T-helper 1 cell treated with Interleukin-12 subunit alpha and Interleukin-12 subunit beta and Interleukin-4 antibody, amounts not matched to agents 30 ng/mL and 1 ng/mL, for 36 hours (primary cell): ENCODE measurements at regions not wholly inside any gene's neighbourhood (a gene's known extent, or its start where the extent isn't known, plus 50 kb on each side); places are given as distances from the start of the nearest gene placed in this dataset.

ENCODE experiments used
- intact Hi-C: fragments of 100-400 bp; cut with micrococcal nuclease; formaldehyde crosslinking; loops from one replicate; pipeline ENCODE4 v1.15.1; 2024

DNA sequence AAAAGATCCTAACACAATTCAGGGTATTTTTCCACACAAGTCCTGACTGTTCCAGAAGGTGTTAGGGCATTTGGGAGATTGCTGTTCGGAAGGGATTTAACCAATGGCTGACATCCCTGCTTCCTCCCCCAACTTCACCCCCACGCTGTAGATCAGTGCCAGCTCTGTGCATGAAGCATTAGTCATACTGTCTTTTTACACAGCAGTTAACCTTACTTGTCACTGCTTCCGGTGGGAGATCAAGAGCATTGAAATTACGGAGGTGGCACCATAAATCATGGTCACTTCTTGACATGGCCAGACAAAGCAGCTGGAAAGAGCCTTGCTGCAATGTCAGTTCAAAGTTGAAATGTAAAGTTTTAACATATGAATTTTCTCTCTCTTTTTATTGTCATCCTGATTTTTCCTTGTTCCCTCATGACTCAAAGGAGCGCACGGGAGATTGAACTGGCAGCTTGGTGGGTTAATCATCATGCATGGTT lies 70.2 kb downstream of the HRH4 start:
- intact Hi-C loops, result no loop called here

- intact Hi-C loops, result no loop called here
Measured at GRCh38 chr18:24534271-24534670, 73.8 kb downstream of the HRH4 start.

- intact Hi-C loops, result no loop called here
Measured at GRCh38 chr18:24534737-24535136, 74.3 kb downstream of the HRH4 start.

GRCh38 chr18:24535527-24536295 lies 75.3 kb downstream of the HRH4 start:
- intact Hi-C loops, result no loop called here

GRCh38 chr18:24536326-24536725 lies 75.9 kb downstream of the HRH4 start:
- intact Hi-C loops, result no loop called here

DNA sequence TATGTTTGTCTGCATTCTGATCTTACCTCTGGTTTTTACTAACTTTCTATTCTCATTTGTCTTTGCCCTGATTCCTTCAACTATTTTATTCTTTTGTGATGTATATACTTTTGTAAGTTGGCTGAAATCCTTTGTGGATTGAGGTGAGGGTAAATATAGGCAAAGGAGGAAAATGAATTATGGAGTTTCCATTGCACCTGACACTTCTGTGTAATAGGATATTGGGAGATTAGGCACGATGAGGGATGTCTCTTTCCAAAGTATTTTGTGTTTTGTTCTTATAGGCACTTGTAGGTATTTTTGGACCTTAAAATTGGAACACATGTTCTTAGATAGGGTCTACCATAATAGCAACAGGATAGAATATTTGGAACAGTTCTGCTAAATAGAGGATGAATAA lies 76.4 kb downstream of the HRH4 start:
- intact Hi-C loops, result no loop called here

- intact Hi-C loops, result no loop called here
Measured at GRCh38 chr18:24538414-24539264, 78.2 kb downstream of the HRH4 start.

GRCh38 chr18:24539866-24540617 lies 79.6 kb downstream of the HRH4 start:
- intact Hi-C loops, result no loop called here

DNA sequence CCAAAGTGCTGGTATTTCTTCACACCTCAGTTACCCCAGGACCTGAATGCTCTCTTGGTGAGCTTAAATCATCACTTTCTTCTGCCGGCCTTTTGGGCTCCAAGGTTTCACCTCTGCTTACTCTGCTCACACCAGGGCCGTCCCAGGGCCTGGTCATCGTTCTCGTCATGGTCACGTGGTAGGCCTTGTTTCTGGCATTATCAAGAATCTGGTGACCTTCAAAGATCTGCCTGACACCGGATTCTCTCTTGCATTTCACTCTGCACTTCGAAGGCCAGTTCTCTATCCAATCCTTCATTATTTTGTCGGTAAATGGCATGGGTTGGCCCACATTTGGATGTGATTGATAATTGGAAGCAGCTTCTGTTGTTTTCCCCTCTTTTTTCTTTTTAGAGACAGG lies 80.5 kb downstream of the HRH4 start:
- intact Hi-C loops, result no loop called here

DNA sequence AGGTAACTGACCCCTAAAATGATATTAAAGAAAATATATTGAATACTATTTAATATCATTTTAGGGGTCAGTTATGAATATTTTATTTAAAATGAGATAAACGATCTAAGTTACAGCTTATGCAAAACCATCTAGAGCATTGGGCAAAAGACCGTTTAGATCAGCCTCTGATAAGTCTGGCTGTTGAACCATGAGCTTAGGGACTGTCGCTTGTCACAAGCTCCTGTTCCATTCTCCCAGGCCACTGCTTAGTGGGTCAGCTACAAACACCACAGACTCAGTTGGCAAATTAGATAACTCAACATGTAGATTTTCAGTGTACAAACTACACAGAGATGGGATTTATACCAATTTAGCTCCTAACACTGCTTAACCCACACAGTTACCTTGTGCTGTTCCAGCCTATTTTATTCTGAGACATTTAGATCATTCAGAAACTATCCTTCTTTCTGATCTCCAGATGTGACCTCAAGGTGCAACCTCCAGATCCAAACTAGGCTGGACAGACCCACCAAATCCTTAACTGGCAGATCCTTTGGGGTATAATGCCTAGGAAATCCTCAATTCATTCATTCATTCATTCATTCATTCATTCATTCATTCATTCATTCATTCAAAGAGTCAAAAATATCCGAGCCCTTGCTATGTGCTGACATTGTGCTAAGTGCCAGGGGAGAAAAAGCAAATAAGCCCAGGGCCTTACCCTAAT lies 82.8 kb downstream of the HRH4 start:
- intact Hi-C loops, result no loop called here

- intact Hi-C loops, result loop anchor here (1.0 kb wide), 1 partner anchor 182 kb away; no protein-coding TSS in a partner anchor
Measured at GRCh38 chr18:24543795-24544498, 83.5 kb downstream of the HRH4 start.

DNA sequence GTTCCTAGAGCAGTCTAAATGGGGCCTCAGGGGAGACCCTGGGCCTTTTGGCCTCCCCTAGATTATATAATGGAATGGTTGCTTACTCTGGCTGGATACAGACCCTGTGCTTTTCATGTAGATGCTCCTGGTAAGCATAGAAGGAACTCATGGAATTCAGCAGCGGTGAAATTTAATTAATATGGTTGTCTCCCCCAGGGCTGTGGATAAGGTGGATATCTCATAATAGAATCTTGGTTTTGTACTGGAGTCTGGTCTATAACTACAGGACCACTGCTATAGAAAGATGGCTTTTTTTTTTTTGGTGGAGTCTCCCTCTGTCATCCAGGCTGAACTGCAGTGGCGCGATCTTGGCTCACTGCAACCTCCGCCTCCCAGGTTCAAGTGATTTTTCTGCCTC lies 84.5 kb downstream of the HRH4 start:
- intact Hi-C loops, result loop anchor here (1.0 kb wide), 1 partner anchor 181 kb away; no protein-coding TSS in a partner anchor

GRCh38 chr18:24545651-24546050 lies 85.2 kb downstream of the HRH4 start:
- intact Hi-C loops, result no loop called here

GRCh38 chr18:24546307-24546706 lies 85.9 kb downstream of the HRH4 start:
- intact Hi-C loops, result no loop called here

- intact Hi-C loops, result no loop called here
Measured at GRCh38 chr18:24548583-24548982, 88.1 kb downstream of the HRH4 start.

DNA sequence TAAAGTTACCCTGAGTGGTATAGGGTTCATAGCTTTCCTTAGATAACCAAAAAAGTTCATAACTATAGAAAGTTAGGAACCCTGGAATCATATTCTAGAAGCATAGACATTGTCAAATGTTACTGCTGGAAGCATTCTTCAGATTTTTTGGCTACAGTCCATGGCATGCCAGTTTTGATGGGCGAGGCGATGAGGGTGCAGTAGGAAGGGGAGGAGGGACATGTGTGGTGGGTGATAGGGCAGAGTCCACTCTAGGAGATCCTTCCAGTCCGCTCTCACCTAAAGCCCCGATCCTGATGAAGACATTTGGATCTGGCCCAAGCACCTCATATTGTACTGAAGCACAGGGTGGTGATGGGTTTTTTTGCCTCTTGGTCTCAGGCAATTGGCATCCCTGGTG lies 91.8 kb downstream of the HRH4 start:
- intact Hi-C loops, result no loop called here

- intact Hi-C loops, result no loop called here
Measured at GRCh38 chr18:24553571-24554285, 93.3 kb downstream of the HRH4 start.

DNA sequence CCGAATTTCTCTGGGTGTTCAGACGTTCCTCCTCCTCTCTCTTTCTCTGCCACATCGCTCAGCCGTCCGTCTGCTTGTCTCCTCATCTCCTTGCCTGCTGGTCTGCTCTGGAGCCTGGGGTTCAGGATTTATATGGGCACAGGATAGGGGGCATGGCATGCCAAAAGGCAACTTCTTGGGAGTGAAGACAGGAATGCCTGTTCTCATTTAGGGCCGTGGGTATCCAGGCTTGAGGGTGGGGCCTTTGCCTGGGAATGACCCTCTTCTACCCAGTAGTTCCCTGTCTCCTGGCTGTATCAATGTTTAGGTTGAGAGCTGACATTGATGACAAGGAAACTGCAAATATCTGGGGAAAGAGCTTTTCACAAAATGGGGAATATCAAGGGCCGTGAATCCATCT lies 98.0 kb downstream of the HRH4 start:
- intact Hi-C loops, result no loop called here

- intact Hi-C loops, result no loop called here
Measured at GRCh38 chr18:24559526-24559925, 99.1 kb downstream of the HRH4 start.

DNA sequence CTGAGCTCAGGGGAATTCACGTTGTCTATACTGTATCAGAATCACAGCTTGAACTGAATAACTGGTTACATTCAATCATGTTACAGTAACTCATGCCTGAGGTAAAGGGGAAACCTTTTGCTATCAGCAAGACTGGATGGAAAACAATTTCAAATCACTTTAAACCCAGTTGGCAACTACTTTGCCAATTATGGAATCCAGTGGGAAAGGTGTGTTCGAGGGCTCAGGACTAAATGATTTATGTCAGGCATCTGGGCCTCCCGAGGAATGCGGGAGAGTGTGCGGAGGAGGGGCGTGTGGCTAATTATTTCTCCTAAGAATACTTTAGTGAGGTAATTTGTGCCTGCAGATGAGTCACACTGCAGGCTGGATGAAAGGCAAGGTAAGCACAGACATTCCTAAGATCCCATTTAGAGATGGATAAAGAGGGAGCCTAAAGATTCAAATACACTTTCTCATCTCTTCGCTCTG lies 100.1 kb downstream of the HRH4 start:
- intact Hi-C loops, result no loop called here
